ENCODE measurements at regions not wholly inside any gene's neighbourhood (a gene's known extent, or its start where the extent isn't known, plus 50 kb on each side); places are given as distances from the start of the nearest gene placed in this dataset.

DNA sequence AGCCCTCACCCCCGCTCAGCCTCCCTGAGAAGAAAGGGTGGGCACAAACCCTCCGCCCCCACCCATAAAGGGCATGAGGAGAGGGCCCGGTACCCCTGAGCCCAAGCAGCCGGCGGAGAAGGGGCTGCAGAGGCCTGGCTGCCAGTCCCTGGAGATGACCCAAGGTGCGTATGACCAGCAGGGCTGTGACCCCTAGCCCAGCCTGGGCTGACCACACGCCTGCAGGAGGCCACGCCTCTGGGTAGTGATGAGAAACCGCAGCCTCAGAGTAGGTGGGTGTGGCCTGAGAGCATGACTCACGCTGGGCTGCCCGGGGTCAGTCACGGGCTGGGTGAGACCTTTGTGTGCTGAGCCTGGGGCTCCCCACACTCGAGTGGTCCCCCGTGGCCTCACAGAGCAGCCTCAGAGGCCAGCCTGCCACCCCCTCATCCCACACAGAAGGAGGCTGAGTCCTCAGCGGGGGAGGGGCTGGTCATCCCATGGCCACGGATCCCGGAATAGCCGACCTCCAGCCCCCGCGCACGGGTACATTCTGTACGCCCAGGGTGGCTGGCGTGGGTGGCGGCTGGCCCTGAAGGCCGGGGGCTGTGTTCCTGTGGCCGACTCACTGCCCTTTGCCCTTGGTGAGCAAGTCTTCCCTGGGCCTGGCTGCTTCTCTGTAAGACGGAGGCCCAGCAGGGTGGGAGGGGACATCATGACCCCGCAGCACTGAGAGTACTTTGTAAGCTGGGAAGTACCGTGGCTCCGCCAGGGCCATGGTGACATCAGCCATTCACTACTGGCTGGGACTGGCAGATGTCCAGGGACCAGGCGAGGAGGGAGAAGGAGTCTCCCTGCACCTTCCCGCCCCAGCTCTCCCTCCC is 110.8 kb upstream of the OTOS start:
- Mint-ChIP-seq H3K27ac (peak overlapping the region in 2 of 3 experiments; percentile 73 to 76), H3K4me3 (peak overlapping the region in 1 of 3 experiments; percentile 27), H3K4me1 (peaks cover 63% of the 10 kb centered on the region), H3K27me3 (ENCODE audit: low read depth) (peaks cover 9% of the 10 kb centered on the region), H3K9me3 (peaks cover 3% of the 10 kb centered on the region), H3K36me3 (ENCODE audit: low read depth) (no peaks in the 10 kb centered on the region)
- no peak for TF ChIP-seq CTCF (IDR thresholded peaks at IDR 0.05; ENCODE audit: unreplicated experiment in 3 of 3)

DNA sequence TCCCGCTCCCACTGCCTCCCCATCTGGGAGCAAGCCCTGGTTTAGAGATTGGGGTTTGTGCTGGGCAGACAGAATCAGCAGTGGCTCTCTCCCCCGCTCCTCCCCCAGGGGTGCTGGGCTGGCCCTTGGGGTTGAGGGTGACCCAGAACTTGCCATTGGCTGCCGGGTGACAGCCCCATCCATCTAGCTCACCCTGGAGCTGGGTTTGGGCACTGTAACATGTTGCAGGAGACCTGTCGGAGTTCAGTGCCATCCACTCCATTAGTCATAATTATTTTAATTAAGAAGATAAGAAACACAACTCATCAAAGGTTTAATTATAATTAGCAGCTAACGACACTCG is 111.4 kb upstream of the OTOS start:
- no peaks in the 10 kb centered on the region for H3K36me3 Mint-ChIP-seq (ENCODE audit: low read depth)
- no peak overlapping the region for H3K4me3 Mint-ChIP-seq
- peaks cover 13% of the 10 kb centered on the region for H3K27me3 Mint-ChIP-seq (ENCODE audit: low read depth)
- peak overlapping the region in 2 of 3 experiments; percentile 73 to 76 for H3K27ac Mint-ChIP-seq
- peaks cover 3% of the 10 kb centered on the region for H3K9me3 Mint-ChIP-seq
- no peak for TF ChIP-seq CTCF (IDR thresholded peaks at IDR 0.05; ENCODE audit: unreplicated experiment in 3 of 3)
- H3K4me1 Mint-ChIP-seq: peaks cover 62% of the 10 kb centered on the region

- peak overlapping the region in 1 of 3 experiments; percentile 46 for H3K27ac Mint-ChIP-seq
- no peaks in the 10 kb centered on the region for H3K9me3 Mint-ChIP-seq
- peaks cover 13% of the 10 kb centered on the region for H3K27me3 Mint-ChIP-seq (ENCODE audit: low read depth)
These were observed 111.9 kb upstream of the OTOS start for GRCh38 chr2:240252191-240252871.

GRCh38 chr2:240252872-240253511 is 112.5 kb upstream of the OTOS start:
- TF ChIP-seq CTCF (IDR thresholded peaks at IDR 0.05; ENCODE audit: unreplicated experiment in 3 of 3): no peak
- H3K4me1 Mint-ChIP-seq: peaks cover 55% of the 10 kb centered on the region
- H3K9me3 Mint-ChIP-seq: no peaks in the 10 kb centered on the region
- H3K27ac Mint-ChIP-seq: peak overlapping the region; percentile 16 to 75 (median 40)
- H3K36me3 Mint-ChIP-seq (ENCODE audit: low read depth): no peaks in the 10 kb centered on the region
- H3K27me3 Mint-ChIP-seq (ENCODE audit: low read depth): peaks cover 13% of the 10 kb centered on the region
- H3K4me3 Mint-ChIP-seq: no peak overlapping the region

More at GRCh38 chr2:240252191-240252871, 111.9 kb upstream of the OTOS start:
- H3K36me3 Mint-ChIP-seq (ENCODE audit: low read depth): no peaks in the 10 kb centered on the region
- H3K4me1 Mint-ChIP-seq: peaks cover 57% of the 10 kb centered on the region
- TF ChIP-seq CTCF (IDR thresholded peaks at IDR 0.05; ENCODE audit: unreplicated experiment in 3 of 3): no peak
- H3K4me3 Mint-ChIP-seq: no peak overlapping the region

DNA sequence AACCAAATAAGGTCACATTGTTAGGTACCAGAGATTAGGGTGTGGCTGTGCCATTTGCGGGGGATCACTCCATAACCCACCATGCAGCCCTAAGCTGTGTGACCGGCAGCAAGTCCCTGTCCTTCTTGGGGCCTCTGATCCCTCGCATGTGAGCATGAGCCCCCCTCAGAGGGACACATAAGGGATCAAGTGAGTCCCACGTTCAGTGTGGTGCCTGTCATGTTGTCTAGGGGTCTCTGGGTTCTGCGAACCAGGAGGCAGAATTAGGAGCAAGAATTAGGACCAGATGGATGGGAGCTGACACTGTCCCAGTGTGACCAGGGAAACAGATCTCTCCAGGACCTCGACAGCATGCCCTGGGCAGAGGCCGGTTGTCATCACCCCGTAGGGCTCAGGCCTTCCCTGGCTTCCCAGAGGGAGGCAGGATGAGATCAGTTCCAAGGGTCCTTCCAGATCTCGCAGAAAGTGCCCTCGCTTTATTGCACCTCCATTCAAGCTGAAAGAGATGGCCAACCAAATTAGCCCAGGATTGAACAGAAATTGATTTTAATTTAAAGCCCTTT is 113.2 kb upstream of the OTOS start:
- H3K27me3 Mint-ChIP-seq (ENCODE audit: low read depth): peaks cover 13% of the 10 kb centered on the region
- peaks cover 49% of the 10 kb centered on the region for H3K4me1 Mint-ChIP-seq
- H3K36me3 Mint-ChIP-seq (ENCODE audit: low read depth): no peaks in the 10 kb centered on the region
- no peak overlapping the region for H3K4me3 Mint-ChIP-seq
- no peaks in the 10 kb centered on the region for H3K9me3 Mint-ChIP-seq
- peak overlapping the region; percentile 40 to 75 (median 60) for H3K27ac Mint-ChIP-seq
- TF ChIP-seq CTCF (IDR thresholded peaks at IDR 0.05; ENCODE audit: unreplicated experiment in 3 of 3): no peak
